ENCODE measurements at regions not wholly inside any gene's neighbourhood (a gene's known extent, or its start where the extent isn't known, plus 50 kb on each side); places are given as distances from the start of the nearest gene placed in this dataset.

- TF ChIP-seq, protein P1, sequence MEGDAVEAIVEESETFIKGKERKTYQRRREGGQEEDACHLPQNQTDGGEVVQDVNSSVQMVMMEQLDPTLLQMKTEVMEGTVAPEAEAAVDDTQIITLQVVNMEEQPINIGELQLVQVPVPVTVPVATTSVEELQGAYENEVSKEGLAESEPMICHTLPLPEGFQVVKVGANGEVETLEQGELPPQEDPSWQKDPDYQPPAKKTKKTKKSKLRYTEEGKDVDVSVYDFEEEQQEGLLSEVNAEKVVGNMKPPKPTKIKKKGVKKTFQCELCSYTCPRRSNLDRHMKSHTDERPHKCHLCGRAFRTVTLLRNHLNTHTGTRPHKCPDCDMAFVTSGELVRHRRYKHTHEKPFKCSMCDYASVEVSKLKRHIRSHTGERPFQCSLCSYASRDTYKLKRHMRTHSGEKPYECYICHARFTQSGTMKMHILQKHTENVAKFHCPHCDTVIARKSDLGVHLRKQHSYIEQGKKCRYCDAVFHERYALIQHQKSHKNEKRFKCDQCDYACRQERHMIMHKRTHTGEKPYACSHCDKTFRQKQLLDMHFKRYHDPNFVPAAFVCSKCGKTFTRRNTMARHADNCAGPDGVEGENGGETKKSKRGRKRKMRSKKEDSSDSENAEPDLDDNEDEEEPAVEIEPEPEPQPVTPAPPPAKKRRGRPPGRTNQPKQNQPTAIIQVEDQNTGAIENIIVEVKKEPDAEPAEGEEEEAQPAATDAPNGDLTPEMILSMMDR (IDR thresholded peaks at IDR 0.05; ENCODE audit: low read depth, low read length, missing input control) = no peak
- TF ChIP-seq JUND (IDR thresholded peaks at IDR 0.05) (no peak), RXRA (IDR thresholded peaks at IDR 0.05) (no peak)
Measured at GRCh38 chr5:33258553-33258952, 182.2 kb upstream of the TARS1 start (continued).

DNA sequence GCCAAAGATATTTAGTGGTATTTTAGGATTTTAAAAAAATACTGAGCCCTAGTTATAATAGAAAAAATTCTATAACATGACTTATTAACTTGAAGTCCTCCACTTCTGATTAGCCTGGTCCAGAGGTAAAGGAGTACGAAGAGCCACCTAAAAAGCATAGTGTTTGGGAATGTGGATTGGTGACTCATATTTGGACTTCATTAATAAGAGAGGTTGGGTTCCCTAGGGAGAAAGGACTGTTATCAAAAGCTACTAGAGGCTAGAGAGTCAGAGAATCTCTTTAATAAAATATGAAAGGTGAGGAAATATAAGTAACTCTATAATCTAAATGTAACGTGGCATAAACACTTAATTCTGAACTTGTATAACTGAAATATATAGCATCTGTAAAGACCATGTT is 180.7 kb upstream of the TARS1 start:
- no peak for TF ChIP-seq RAD21 (IDR thresholded peaks at IDR 0.05)
- no peak for TF ChIP-seq ZBTB33 (IDR thresholded peaks at IDR 0.05)
- no peak for TF ChIP-seq NR2F2 (IDR thresholded peaks at IDR 0.05)
- TF ChIP-seq MAX (IDR thresholded peaks at IDR 0.05) = no peak
- no peak for TF ChIP-seq RXRA (IDR thresholded peaks at IDR 0.05)
- TF ChIP-seq SP1 (IDR thresholded peaks at IDR 0.05) = no peak
- TF ChIP-seq JUND (IDR thresholded peaks at IDR 0.05) = no peak
- no peak for TF ChIP-seq HNF4A (conservative IDR thresholded peaks at IDR 0.05)
- TF ChIP-seq FOXA1 (IDR thresholded peaks at IDR 0.05) = no peak
- no peak for TF ChIP-seq EGR1 (IDR thresholded peaks at IDR 0.05; ENCODE audit: low read depth in 2 of 2)
- TF ChIP-seq, protein P1 (IDR thresholded peaks at IDR 0.05; ENCODE audit: low read depth, low read length, missing input control) = no peak
- TF ChIP-seq YY1 (IDR thresholded peaks at IDR 0.05) = no peak
- 92% methylated on average over 2 of the region's 2 CpGs for WGBS
- H3K9ac ChIP-seq (ENCODE audit: low read depth in 1 of 2, low read length in 2 of 2) = no peak overlapping the region
- no peak overlapping the region for H3K27ac ChIP-seq (ENCODE audit: low read depth in 1 of 2, low read length in 2 of 2)
- H3K36me3 ChIP-seq (ENCODE audit: control insufficient read depth in 4 of 4, insufficient read depth in 3 of 4, low read depth in 1 of 4, low read length in 3 of 4) = no peaks in the 10 kb centered on the region
- H3K4me1 ChIP-seq (ENCODE audit: control insufficient read depth in 4 of 4, insufficient read depth in 4 of 4, low read length in 3 of 4) = no peaks in the 10 kb centered on the region
- H3K27me3 ChIP-seq (ENCODE audit: control insufficient read depth in 4 of 4, insufficient read depth in 4 of 4, low read length in 3 of 4) = no peaks in the 10 kb centered on the region
- no peak overlapping the region for H3K4me3 ChIP-seq (ENCODE audit: low read depth in 1 of 3, low read length in 3 of 3)
- H3K9me3 ChIP-seq (ENCODE audit: control insufficient read depth in 4 of 4, low read length in 3 of 4) = peaks cover 0 to 7% (median 0%) of the 10 kb centered on the region in 4 donors
- no peak for DNase-seq (ENCODE audit: low spot score)

- Histone ChIP-seq H3K9me3 (ENCODE audit: control insufficient read depth in 4 of 4, low read length in 3 of 4) (peaks cover 0 to 7% (median 0%) of the 10 kb centered on the region in 4 donors), H3K4me1 (ENCODE audit: control insufficient read depth in 4 of 4, insufficient read depth in 4 of 4, low read length in 3 of 4) (no peaks in the 10 kb centered on the region), H3K36me3 (ENCODE audit: control insufficient read depth in 4 of 4, insufficient read depth in 3 of 4, low read depth in 1 of 4, low read length in 3 of 4) (no peaks in the 10 kb centered on the region), H3K9ac (ENCODE audit: low read depth in 1 of 2, low read length in 2 of 2) (no peak overlapping the region), H3K4me3 (ENCODE audit: low read depth in 1 of 3, low read length in 3 of 3) (no peak overlapping the region), H3K27ac (ENCODE audit: low read depth in 1 of 2, low read length in 2 of 2) (no peak overlapping the region), H3K27me3 (ENCODE audit: control insufficient read depth in 4 of 4, insufficient read depth in 4 of 4, low read length in 3 of 4) (no peaks in the 10 kb centered on the region)
- no peak for TF ChIP-seq REST (IDR thresholded peaks at IDR 0.05)
- 95% methylated on average over 2 of the region's 2 CpGs for WGBS
- DNase-seq (ENCODE audit: low spot score) = no peak
Measured at GRCh38 chr5:33261305-33261704, 179.5 kb upstream of the TARS1 start.
